ENCODE measurements at regions not wholly inside any gene's neighbourhood (a gene's known extent, or its start where the extent isn't known, plus 50 kb on each side); places are given as distances from the start of the nearest gene placed in this dataset.

DNA sequence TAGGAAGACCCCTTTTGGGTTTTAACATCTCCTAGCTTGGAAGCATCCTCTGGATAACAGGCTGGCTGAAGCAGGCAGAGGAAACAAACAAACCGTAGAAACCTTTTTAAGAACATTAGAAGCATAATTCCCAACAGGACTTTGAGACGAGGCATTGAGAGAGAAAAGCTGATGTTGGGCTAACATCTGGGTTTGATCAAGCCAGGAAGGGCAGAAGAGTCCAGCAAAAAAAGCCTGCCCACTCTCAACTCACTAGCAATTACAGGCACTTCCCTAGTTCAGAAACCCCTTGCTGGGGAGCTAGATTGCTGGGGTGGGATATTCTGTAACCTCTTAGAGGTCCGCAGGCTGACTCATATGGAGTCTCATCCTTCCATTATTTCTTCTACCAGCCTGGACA, 75.4 kb upstream of the CTNNA1 start:
- TF ChIP-seq FOXA1 (IDR thresholded peaks at IDR 0.05) (no peak), BHLHE40 (IDR thresholded peaks at IDR 0.05; ENCODE audit: borderline replicate concordance) (no peak)

Data from HEK293T (cell line).